Activated CD8-positive, alpha-beta memory T cell treated with anti-CD3 and anti-CD28 coated beads, Interleukin-2, amount 50 U/mL, for 24 hours (primary cell): ENCODE measurements at regions not wholly inside any gene's neighbourhood (a gene's known extent, or its start where the extent isn't known, plus 50 kb on each side); places are given as distances from the start of the nearest gene placed in this dataset.
"Not testable (repeated sequence)": the region's sequence is repeated elsewhere in the genome, so short reads cannot be mapped to it uniquely, and the experiment has no call there.

Experiments
- DNase-seq: peaks from one replicate; pipeline ENCODE4 v3.0.0-alpha.2; 2020; ENCODE audit errors: extremely low read depth

DNA sequence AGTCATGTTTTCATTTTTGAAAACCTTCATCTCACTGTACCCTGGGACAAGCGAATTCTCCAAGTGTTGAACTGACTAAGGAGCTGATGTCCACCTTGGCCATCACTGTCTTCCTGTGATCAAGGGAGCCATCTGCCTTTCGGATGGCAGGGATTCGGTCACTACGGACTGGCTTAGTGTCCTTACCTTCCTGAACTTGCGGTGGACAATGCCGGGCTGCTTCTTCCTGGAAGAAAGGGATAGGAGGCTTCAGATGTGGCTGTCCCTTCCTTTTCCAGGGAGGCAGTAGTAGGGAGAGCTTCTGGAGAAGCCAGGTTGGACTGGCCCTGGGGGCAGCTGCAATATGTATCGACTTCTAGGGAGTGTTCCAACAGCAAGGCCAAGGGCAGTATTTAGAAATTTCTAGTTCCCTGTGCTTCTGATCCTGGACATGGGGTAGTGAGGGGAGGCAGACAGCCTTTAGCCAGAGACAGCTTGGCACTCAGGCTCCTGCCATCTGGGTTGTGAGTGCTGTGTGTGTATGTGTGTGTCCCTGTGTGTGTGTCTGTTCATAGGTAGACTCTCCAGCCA, 114.6 kb downstream of the IER5 start:
- no peak for DNase-seq

DNA sequence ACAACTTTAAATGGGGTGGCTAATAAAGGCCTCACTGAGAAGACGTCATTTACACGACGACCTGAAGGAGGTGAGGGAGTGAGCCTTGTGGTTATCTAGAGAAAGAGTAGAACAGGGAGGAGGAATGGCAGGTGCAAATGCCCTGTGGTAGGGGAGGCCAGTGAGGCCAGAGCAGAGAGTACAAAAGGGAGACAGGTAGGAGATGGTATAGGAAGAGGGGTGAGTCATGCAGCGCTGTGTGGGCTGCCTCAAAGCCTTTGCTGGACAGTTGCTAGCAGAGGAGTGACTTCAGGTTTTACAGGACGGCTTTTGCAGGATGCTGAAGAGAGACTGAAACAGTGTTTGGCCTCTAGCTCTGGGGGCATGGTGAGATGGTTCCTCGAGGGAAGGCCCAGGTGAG, 116.0 kb downstream of the IER5 start:
- DNase-seq, result no peak

DNA sequence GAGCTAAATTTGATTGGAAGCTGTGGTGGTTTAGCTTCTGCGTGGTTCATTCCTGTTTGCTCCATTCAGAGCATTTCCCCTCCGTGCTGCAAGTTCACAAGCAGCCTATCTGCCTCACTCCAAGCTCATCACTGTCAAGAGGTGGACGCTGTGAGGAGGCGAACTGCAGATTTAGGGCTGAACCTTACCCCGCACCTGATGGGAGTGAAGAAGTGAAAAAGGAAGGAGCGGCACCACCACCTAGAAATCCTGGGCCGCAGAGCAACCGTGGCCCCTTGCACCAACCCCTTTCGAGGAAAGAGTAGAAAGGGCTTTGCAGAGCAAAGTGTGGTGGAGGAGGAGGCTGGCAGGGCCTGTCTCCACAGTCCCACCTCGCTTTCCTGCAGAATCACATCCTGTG, 117.4 kb downstream of the IER5 start:
- no peak for DNase-seq

DNA sequence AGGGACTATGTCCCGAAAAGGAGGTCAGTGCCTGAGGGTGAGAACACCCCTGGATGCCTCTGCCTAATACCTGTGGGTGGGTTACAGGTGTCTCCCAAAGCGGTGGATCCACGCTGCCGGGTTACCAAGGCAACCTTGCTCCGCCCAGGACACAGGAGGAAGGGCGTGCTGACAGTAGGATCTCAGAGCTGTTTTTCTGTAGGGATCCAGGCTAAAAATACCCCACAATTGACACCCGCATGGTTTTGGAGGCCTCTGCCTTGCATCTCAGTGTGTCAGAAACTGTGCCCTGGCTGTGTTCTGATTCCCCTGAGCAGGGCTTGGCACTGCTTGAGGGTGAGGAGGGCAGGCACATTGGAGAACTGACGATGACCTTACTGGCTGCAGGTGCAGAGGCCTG, 118.0 kb downstream of the IER5 start:
- no peak for DNase-seq

DNA sequence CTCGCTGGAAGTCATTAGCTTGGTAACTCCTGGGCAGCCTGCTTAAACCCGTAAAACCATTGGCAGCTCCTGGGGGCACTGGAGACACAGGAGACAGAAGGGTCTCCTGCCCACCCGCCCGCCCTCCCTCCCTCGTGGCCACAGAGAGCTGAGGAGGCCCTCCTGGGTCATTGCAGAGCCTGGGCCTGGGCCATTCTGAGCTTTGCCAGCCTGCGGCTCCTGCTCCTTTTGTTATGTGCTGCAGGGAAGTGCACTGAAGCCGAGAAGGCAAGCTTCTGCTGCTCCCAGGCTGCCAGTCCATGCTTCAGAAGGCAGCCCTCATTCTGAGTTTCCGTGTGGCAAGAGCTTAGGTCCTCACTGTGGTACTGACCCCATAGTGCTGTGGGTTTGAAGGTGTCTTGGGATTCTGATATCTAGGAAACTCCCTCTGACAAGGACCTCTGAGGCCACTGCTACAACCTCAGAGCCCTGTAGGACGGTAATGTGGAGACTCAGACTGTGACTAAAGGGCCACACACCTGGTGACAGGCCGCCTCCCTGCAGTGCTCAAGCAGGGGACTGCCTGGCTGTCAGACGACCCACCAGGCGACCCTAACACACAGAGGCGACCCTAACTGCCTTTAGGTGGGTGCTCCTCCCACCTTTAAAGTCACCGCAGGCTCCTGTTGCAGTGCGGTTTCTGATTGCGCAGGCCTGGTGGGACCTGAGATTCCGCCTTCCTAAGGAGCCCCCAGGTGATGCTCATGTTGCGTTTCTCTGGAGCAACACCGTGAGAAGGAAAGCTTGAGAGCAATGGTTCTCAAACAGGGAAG, 118.7 kb downstream of the IER5 start:
- DNase-seq, result no peak

DNA sequence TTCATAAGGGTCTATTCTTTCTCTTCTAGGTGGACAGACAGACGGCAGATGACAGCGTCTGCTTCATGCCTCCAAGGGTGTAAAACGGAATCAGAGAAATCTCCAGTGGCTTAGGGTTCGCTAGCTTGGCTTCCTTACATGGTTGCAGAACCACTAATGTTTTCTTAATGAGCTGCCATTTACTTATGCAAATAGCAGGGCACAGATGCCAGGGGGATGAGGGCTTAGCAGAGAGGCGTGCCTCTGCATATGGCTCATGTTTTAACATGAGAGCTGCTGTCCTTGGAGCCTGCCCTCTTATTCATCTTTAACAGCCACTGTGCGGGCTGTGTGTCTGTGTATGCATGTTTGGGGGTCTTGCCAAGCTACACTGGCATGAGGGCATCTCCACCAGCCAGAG, 119.6 kb downstream of the IER5 start:
- no peak for DNase-seq

DNA sequence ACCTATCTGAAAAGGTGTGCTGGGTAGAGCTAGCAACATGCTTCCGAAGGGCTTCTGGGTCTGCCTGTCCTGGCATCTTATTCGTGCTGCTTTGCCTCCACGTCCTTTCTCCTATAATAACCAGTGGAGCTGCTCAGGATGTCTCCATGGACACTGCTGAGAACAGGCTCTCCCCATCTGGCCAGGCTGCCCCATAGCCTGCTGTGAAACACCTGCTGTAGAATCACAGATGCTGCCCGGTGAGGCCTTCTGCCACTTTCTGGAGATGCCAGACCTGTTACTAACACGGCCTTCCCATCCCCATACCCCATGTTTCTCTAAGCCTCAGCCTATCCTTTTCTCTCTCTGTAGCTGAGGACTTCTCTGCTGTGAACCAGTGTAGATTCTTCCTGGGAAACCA, 120.5 kb downstream of the IER5 start:
- DNase-seq, result no peak

DNA sequence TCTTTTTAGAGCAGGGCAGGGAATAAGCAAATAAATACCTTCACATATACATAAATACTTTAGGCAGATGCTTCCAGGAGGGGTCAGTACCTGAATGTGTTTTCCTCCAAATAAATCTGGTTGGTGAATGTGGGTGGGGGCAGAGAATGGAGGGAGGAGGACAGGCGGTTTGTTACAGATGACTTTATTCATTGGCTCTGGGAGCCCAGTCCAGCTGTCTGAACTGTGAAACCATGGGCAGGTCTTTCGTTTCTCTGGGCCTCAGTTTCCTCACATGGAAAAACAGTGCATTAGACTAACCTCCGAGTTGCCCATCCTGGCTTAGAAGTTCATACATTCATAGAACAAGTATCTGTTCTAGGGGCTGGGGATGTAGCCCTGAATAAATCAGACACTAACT, 124.6 kb downstream of the IER5 start:
- no peak for DNase-seq

DNA sequence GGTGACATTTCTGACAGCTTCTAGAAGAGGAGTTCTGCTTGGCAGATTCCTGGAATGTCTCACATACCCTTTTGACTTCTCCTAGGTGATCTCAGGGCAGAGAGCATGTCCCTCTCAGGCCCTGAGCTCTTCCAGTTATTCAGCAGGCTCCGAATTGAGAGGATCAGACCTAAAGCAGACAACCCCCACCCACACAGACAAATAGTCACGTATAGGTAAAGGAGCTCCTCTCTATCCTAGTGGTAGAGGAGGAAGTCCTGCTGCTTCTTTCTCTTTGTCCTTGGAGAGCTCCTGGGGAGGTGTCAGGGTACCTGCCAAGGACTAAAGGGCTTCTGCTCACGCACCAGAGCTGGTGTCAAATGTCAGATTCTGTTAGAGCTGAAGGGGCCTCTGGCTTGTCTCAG, 128.1 kb downstream of the IER5 start:
- DNase-seq, result no peak

DNA sequence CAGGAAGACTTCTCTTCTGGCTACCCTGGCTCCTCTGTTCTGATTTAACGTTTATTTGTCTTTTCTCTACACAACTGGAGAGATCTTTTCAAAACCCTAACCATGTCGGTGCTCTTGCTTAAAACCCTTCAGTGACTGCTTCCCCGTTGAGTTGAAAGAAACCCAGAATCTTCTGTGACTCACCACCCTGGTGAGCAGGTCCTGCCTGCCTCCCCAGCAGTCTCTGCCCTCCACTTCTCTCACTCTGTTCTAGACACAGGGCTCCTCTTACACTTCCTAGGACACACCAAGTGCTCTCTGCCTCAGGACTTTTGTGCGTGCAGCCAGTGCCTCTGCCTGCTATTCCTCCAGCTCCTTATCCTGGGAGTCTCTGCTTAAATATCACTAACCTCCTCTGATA, 131.4 kb downstream of the IER5 start:
- no peak for DNase-seq

DNA sequence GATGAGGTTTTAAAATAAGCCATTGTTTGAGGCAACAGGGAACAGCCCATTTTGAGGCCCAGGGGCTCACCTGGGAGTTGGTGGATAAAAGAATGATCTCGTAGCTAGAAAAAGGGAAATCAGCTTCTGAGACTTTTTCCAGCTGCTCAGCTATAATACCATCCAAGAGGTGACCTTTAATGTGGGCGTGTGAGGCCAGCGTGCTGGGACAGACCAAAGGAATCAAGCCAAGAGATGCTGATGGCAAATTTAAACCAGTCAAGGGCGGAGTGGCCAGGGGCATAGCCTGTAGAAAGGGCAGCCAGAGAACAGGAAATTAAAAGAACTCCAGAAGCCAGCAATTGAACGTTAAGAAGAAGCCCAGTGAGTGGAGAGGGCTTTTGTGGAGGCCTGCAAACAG, 132.6 kb downstream of the IER5 start:
- no peak for DNase-seq

DNA sequence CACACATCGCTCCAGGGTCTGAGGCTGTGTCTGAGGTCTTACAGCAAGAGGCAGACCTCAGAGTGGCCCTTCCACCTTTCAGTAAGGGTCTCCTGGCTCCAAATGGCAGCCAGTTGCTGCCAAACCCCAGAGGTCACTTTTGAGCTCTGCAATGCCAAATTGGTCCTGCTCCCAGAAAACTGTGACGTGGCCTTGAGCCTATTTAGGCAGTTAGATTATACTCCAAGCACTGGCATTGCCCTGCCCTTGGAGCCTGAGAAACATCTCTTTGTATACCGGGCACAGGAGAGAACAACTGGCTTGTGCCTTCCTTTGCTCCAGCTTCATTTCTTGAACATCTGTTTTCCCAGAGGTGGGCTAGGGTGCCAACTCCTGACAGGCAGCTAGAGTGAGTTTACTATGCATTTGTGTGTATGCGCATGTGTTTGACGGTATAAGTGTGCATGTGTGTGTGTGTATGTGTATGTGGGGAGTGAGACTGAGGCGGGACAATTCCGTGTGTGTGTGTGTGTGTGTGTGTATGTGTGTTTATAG, 134.5 kb downstream of the IER5 start:
- DNase-seq, result no peak

DNA sequence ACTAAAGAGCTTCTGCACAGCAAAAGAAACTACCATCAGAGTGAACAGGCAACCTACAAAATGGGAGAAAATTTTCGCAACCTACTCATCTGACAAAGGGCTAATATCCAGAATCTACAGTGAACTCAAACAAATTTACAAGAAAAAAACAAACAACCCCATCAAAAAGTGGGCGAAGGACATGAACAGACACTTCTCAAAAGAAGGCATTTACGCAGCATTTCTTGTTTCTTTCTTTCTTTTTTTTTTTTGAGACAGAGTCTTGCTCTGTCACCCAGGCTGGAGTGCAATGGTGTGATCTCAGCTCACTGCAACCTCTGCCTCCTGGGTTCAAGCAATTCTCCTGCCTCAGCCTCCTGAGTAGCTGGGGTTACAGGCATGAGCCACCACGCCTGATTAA, 138.2 kb downstream of the IER5 start:
- not testable (repeated sequence) for DNase-seq

DNA sequence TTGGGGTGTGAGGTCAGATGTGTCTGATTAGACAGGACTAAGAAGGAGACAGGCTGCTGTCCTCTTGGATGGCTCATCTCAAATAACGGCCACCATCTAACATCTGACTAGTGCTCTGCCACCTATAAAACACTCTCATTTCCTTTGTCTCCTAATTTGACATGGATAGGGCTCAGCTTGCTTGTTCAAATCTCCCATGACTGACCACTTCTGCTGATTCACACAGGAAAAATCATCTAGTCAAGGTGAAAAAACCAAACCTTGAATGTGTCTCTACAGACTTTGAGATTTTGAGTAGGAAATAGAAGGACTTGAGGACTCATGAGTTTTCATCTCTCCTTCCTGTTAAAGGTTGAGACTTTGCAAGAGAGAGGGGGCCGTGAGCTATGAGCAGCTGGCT, 150.6 kb downstream of the IER5 start:
- no peak for DNase-seq

DNA sequence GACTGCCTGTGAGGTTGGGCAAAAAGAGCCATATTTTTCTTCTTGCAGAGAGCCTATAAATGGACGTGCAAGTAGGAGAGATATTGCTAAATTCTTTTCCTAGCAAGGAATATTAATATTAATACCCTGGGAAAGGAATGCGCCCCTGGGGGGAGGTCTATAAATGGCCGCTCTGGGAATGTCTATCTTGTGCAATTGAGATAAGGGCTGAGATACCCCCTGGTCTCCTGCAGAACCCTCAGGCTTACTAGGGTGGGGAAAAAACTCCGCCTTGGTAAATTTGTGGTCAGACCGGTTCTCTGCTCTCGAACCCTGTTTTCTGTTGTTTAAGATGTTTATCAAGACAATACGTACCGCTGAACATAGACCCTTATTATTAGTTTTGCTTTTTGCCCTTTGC, 157.8 kb downstream of the IER5 start:
- DNase-seq, result not testable (repeated sequence)

DNA sequence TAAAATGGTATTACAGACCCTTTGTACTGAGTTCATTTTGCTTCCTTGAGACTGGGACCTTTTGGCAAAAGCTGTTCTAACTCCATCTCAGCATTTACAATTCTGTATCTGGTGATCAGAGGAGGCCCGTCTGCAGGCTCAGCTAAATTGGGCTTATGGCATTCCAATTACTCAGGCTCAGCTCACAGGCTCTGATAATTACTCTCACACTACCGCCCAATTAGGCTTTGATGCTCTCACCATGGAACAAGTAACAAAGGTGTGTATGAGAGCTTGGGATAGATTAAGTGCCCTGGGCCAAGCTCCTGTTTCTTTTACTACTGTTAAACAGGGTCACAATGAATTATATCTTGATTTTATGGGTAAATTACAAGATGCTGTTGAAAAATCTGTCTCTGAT, 159.9 kb downstream of the IER5 start:
- not testable (repeated sequence) for DNase-seq

DNA sequence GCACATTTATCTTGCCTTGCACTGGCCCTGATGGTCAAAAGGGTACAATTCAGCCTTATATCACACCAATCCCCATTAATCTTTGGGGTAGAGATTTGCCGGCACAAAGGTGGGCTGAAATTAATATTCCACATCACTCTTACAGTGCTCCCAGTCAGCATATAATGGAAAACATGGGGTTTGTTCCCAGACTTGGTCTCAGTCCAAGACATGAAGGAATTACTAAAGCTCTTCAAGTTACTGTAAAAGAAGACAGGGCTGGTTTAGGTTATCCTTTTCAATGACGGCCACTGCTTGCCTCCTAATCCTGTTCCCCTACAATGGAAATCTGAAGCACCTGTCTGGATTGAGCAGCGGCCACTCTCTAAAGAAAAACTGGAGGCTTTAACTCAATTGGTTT, 160.7 kb downstream of the IER5 start:
- no peak for DNase-seq

DNA sequence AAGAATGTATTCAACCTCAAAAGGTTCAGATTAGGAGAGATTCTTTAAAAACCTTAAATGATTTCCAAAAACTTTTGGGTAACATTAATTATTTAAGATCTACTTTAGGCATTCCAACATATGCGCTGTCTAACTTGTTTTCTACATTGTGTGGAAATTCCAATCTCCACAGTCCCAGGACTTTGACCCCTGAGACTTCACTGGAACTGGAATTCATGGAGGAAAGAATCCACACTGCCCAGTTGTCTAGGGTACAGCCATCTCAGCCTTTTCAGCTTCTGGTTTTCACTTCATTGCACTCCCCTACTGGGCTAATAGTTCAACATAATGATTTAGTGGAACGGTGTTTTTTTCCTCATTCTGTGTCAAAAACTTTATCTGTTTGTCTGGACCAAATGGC, 161.5 kb downstream of the IER5 start:
- no peak for DNase-seq

DNA sequence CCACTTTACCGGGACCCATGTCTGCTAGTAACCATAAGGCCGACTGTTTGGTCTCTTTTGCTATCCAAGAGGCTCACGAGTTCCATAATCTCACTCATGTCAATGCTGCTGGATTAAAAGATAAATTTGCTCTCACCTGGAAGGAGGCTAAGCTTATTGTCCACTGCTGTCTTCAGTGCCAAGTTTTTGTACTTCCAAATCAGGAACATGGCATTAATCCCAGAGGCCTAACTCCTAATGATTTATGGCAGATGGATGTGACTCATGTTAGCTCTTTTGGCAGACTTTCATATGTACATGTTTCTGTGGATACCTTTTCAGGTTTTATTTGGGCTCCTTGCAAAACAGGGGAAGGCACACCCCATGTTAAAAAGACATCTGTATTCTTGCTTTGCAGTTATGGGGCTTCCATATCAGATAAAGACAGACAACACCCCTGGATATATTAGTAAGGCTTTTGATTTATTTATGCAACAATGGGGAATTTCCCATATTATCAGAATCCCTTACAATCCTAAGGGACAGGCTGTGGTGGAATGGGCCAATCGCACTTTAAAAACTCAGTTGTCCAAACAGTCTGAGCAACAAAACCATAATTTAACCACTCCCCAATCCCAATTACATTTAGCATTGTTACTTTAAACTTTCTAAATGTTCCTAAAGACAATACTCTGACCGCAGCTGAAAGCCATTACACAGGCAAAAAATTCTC, 162.7 kb downstream of the IER5 start:
- DNase-seq, result no peak

DNA sequence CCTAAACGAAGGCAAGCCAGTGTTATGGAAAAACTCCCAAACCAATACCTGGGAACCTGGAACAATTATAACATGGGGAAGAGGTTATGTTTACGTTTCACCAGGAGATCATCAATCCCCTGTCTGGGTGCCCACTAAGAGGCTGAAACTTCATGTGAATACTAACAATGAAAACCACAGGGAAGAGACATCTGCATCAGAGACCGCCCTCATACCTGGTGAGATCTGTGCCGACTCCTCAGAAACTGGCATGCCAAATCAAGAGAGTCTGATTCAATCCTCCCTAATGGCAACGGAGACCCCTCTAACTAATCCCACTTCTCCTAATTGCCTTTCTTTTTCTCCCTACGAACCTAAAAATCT, 163.2 kb downstream of the IER5 start:
- DNase-seq, result no peak

DNA sequence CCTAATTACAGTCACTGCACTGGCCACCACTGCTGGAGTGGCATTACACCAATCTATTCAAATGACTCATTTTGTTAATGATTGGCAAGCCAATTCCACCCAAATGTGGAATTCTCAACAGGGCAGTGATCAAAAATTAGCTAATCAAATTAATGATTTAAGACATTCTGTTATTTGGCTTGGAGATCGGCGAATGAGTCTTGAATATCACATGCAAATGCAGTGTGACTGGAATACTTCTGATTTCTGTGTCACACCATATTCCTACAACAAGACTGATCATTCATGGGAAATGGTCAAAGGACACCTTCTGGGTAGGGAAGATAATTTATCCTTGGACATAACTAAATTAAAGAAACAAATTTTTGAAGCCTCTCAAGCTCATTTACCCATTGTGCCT, 165.1 kb downstream of the IER5 start:
- not testable (repeated sequence) for DNase-seq

DNA sequence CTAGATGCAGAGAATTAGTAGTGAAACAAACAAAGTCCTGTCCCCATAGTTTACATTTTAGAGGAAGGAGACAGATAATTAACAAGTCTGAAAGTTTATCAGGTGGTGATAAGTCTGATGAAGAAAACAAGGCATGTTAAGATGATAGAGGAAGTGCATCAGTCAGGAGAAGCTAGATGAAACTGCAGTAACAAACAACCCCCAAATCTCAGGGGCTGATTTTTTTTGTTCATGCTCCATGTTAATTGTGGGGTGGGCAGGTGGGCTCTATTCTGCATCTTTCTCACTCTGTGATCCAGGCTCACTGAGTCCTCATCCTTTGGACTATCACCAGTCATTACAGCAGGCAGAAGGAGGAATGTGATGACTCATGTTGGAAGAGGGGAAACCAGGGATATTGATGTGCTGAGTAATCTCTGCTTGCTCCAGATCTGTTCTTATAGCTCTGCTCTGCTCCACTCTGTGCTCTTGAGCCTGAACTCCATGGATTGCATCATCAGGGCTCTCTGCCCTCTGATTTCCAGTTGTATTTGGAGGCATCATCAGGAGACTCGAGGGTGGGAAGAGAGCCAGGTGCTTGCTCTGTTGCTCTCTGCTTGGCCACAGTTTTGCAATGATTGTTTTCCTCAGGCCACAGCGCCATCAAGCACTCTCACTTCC, 166.9 kb downstream of the IER5 start:
- no peak for DNase-seq
